GM19043 (cell line): ENCODE measurements at regions not wholly inside any gene's neighbourhood (a gene's known extent, or its start where the extent isn't known, plus 50 kb on each side); places are given as distances from the start of the nearest gene placed in this dataset.

Experiments used
- ATAC-seq: cut with Tn5 transposase; IDR thresholded peaks from one replicate; pipeline ENCODE4 v1.9.1; 2021; ENCODE audit warnings: low read depth; ENCODE audit not compliant: unreplicated experiment

DNA sequence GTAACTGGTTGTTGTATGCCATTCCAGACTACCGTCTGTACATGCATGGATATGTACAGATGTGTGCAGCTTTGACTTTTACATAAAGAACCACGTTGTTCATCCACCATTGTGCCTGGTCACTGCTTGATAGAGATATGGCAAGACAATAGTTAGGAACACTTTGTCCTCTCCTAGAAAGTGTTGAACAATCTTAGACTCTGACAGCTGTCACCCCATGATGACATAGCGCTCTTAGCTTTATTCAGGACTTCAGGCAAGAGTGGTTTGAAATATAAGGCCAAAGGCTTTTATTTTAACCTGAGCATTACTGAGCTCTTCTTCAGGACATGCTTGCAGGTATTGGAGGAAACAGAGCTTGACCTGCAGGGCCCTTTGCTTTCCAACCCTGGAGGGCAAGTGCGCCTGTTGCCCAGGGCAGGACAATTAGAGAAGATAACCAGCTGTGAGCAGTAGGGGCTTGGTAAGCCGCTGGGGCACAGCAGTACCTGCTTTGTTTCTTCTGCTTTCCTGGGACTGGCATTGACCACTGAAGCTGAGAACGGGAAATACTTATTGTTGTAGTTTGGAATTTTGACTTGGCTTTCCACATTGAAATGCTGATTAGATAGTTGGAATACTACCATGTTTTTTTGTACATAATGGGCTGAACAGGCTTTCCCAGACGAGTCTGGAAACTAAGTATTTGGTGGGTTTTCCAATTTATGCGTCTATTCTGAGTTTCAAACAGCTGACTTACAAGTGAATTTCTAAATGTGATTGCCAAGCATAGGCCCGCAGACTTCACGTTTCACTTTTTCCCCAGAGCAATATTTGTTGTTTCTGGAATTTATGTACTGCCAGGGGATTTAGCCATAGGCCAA, 51.1 kb downstream of the GARRE1 start:
- ATAC-seq: no peak

DNA sequence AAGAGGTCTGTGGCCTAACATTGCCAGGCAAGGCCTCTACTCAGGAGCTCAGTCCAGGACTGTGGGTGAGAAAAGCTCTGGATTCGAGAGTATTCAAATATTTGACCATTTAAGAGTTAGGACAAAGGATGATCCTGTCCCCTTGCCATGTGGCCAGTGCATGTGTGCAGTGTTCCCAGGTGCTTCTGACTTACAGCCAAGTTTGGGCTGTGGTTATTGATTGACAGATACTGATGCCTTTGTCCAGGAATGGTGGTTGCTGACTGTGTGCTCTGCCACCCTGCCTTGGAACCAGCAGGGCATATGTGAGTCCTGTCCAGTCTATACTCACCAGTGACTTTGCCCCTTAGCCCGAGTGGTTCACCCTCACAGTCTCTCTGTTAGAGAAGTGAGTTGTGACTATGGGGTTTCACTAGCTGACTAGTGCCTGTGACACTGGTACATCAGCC, 51.9 kb downstream of the GARRE1 start:
- ATAC-seq: no peak

DNA sequence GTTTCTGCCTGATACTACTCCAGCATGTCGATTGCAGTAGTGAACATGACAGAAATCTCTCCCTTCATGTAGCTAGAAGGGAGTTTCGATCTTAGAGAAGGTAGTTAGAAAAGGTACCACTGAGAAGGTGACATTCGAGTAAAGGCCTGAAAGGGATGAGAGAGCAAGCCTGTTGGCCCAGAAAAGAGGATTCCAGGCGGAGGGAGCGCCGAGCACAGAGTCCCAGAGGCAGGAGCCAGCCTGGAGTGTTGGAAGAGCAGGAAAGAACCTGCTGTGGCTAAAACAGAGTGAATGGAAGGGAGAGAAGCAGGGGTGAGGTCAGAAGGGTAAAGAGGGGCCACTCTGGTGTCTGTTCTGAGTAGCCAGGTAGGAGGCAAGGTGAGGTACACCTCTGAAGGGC, 52.5 kb downstream of the GARRE1 start:
- ATAC-seq: no peak

DNA sequence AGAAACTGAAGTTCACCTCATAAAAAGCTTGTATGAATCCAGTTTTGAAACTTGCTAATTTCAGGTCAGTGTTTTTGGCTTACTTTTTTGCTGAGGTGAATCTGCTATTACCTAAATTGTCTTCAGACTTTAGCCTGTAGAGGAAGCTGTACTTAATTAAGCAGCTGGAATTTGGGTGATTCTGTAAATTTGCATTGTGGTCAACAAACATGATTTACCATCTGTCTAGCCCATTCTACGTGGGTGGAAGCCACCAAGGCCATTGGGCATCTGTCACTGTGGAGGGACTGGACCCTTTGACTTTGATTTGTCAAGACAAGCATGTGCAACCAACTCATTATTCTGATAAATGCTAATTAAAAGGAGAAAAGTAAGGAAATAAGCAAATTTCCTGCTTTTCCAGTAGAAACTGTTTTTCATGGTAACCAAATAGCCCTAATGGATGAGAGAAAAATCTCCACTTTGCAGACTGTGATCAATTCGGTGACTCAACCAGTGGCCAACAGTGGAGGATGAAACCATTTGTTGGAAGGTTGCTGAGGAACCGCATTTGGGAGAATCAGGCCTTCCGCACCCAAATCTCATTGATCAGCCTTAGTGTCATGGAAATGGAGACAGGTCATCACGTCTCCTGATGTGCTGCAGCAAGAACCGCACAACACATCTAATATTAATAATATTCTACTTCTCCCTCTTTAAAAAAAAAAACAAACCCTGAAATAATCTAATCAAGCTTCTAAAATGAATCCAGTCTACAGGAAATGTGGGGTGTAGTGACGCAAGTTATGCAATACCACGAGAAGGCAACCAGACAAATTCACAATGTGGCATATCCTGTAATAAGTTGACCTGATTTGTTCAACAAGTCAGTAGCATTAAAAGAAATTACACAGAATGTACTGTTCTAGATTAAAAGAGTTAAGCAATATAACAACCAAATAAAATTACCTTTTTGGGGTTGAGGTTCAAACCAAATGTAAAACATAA, 54.3 kb downstream of the GARRE1 start:
- no peak for ATAC-seq

DNA sequence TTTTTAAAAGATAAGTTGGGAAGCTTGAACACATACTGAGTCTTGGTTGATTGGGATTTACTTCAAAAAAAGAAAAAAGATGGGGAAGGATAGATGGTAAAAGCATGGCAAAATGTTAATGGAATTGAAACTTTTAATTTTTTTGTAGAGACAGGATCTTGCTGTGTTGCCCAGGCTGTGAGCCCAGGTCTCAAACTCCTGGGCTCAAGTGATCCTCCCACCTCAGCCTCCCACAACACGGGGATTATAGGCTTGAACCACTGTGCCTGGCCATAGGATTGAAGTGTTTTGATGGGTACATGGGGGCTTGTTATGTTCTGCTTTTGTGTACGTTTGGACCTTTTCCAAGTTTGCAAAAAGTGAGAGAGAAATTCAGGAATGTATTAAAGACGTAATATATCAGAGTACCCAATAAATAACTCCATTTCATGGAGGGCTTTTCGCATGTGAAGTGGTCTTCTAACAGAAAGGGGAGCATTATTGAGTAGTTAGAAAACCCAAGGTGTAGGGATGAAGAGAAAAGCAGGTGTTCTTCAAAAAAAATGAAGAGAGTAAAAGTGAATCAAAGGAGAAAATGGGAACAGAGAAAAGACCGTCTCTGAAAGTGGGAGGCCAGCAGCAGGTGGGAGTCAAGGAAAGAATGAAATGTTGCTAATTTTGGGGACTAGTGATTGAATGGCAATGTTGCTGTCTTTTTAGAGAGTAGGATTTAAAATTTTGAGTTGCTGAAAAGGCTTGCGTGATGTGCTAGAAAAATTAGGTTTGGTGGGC, 55.2 kb downstream of the GARRE1 start:
- ATAC-seq: no peak

DNA sequence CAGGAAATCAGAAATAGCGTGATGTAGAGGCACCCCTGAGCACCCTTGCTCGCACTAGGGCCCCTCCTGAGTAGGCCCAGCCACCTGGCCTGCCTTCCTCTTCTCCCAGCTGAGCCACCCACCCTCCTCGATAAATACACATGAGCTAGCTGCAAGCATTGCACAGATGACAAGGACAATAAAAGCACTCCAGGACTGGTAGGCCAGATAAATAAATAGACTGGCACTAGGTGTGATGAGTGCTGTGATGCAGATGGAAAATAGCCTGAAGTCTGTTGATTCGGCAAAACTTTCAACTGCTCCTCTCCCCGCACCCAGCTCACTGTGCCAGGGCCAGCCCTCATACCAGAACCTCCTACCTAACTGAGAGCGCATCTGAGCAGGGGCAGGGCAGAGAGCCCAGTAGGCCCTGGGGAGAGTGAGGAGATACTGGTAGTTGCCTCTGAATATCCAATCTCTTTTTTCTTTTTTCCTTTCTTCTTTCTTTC, 54.5 kb upstream of the GPI start:
- no peak for ATAC-seq

DNA sequence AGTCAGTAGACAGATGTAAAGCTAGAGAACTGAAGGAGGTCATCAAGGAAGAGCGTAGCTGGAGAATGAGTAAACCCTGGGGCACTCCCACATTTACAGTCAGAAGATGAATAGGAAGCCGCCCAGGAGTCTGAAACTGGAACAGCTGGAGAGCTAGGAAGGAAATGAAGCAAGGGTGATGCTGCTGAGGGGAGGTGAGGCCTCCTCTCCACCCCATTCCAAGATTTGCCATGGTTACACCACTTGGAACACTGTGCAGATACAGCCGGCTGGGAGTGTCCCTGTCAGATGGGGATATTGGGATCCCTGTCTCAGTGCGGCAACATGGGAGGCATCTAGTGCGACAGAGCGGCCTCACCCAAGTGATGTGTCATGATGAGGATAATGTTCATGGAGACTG, 51.8 kb upstream of the GPI start:
- ATAC-seq: no peak

DNA sequence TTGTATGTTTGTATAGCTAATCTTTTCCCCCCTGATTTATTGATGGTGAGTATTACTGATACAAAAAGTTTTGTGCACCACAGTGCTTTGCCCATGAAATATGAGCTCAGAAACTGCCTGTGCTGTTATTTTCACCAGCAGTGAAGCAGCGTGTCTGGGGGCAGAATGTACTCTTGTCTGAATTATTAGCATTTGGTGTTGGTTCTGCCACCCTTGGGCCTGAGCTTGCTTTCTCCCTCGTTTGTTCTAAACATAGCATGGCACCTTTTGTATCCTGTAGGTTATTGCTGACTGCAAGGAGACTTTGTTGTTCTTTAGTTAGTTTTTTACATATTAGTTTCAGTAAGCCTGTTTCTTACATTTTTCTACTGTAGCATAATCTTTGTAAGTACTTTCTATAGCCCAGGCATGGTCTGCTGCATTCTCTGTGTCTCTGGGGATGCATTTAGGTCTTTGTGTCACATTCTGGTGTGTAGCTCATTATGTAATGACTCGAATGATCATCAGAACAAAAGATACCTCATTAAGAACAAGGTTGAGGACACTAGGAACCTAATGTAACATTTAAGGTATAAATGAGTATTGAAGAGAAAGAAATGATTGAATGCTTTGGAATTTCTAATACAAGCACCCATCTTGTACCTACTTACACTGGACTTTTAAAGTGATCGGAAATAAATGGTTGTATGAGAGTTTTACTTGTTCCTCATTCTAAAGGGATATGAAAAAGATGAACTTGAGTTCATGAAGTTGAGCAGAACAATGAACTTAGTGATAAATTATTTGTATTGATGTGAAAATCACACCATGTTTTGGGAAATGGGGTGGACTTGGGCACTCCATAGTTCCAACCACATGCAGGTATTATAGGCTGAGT, 50.3 kb upstream of the GPI start:
- peak; percentile 62 for ATAC-seq
